Right ventricle myocardium superior (tissue), 1 donor: ENCODE measurements at regions not wholly inside any gene's neighbourhood (a gene's known extent, or its start where the extent isn't known, plus 50 kb on each side); places are given as distances from the start of the nearest gene placed in this dataset.
"Not testable (repeated sequence)": the region's sequence is repeated elsewhere in the genome, so short reads cannot be mapped to it uniquely, and the experiment has no call there.

ENCODE experiments used
- ATAC-seq: fragments of 200-7000 bp; cut with Tn5 transposase; one replicate; pipeline ENCODE4 v1.9.1; 2020; ENCODE audit warnings: mild to moderate bottlenecking; ENCODE audit not compliant: poor library complexity
- DNase-seq: peaks from one replicate; pipeline ENCODE4 v3.0.0-alpha.2; 2020
- intact Hi-C: fragments of 100-400 bp; cut with DNase I; formaldehyde crosslinking; loops from one replicate; pipeline ENCODE4 v1.11.2; 2022
- donor health status: DM: no; HTN: yes; CAD: no; lungs with severe emphysema.

DNA sequence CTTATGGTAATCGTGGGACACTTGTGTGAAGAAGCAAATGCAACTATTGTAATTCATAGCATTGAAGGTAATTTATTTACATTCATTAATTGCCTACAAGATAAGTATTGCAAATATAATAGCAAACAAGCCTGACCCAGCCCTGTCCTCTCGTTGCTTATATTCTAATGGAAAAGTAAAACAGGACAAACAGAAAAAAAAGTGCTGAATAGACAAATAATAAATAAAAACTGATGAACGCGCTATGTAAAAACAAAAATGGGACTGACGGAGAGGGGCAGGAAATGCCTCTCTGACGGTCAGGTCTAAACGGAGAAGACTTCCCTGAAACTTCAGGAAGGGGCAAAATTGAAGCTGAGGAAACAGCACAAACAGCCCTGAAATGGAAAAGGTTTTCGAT is 284.9 kb upstream of the FRG1 start:
- intact Hi-C loops, DNase-seq, ATAC-seq: not testable (repeated sequence)

DNA sequence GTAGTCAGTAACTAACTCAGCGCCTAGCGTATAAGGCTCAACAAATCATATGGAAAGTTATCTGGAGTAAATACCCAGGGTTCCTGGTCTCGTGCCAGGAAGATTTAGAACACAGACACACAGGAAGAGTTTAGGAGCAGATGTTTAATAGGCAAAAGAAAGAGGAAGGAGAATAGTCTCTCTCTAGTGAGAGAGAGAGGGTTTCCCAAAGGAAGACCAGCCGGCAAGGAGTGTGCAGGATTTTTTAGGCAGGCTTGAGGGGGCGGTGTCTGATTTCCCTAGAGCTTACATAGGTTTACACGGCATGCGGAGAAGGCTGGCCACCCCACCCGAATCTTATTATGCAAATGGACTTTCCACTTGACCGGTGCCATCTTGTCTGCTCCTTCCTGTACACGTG is 284.0 kb upstream of the FRG1 start:
- DNase-seq (no peak), ATAC-seq (no peak)
- intact Hi-C loops, result no loop called here

DNA sequence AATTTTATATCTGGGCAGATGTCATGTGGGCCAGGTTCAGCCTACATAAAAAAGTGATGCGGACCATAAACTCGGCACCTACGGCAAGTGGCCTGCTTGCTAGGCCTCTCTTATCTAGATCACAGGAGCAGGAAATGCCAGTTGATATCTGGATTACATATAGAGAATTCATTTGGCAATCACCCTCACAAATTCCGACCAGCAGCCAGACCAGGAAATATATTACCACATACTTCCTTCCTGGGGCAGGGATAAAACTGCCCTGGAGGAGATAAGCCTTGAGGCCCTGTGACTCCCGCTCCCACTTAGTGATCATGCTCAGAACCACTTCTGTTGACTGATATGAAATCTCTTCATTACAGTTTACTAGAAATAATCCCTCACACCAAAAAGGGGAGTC is 282.4 kb upstream of the FRG1 start:
- DNase-seq, intact Hi-C loops, ATAC-seq: not testable (repeated sequence)

DNA sequence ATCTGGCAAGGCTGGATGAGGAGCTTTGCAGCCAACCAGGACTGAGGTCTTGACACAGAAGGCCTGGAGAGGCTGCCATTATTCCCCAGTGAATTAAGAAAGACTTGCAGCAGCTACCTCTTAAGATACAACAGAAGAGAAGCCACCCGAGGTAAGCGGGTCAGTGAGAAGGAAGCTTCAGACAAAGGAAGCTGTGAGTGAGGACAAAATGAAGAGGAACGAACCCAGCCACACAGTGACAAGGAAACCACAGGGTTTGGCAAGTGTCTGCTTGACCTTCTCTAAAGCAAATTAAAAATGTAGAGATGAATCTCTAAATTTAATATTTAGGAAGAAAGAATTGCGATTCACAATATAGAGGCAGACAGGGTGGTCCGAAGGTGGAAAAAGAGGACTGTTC is 281.8 kb upstream of the FRG1 start:
- intact Hi-C loops, ATAC-seq, DNase-seq: not testable (repeated sequence)

DNA sequence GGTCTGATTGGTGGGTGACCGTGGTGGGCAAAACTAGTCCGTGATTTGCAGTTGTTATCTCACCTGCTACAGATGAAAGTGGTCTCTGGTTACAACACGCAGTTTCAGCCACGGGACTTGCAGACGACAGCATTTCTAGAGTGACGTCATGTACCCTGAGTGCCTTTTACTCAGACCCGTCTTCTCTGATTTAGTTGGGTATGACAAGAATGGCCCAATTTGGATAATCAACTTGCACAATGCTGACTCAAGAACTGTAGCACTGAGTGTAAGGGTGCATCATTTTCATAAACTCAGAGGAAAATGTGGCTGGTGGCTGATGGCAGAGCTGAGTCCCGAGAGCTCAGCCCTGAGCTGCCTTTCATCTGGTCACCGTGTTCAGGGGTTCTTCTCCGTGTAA is 281.4 kb upstream of the FRG1 start:
- intact Hi-C loops, result no loop called here
- DNase-seq (no peak), ATAC-seq (no peak)

DNA sequence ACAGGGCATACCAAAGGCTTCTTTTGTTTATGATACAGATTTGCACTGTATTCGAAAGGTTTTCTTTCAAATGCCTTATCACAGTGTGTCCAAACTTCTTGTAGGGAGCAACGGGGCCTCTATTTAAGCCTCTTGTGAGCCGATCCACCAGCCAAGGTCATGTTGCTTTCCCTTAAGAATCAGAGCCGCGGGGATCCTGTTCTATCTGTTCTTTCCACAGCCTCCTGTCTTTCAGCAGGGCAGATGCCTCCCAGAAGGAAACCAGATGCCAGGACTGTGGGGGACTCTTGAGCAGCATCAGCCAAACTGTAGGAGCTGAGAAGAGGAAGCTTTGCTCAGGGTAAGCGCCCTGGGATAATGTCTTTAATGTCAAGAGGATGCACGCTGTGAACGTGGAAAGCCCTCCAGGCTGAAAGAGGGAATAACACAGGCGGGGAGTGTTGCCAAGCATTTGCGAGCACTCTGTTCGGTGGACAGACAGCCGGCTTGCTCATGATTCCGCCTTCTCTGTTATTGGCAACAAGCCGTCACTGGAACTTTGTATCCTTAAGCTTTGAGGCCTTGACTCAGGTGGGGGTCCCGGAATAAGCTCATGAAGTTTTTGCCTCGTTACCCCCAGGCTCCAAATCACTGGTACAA is 279.8 kb upstream of the FRG1 start:
- DNase-seq (no peak), ATAC-seq (no peak)
- intact Hi-C loops, result no loop called here

DNA sequence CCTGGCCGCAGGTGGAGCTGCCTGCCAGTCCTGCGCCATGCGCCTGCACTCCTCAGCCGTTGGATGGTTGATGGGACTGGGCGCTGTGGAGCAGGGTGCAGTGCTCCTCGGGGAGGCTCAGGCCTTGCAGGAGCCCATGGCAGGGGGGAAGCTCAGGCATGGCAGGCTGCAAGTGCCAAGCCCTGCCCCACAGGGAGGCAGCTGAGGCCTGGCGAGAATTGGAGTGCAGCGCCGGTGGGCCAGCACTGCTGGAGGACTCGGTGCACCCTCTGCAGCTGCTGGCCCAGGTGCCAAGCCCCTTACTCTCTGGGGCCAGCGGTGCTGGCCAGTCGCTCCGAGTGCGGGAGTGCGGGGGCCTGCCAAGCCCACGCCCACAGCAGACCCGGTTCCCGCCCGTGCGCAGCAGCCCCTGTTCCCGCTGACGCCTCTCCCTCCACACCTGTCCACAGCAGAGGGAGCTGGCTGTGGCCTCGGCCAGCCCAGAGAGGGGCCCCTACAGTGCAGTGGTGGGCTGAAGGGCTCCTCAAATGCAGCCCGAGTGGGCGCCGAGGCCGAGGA is 275.9 kb upstream of the FRG1 start:
- intact Hi-C loops, result no loop called here
- DNase-seq, result no peak
- ATAC-seq, result no peak

DNA sequence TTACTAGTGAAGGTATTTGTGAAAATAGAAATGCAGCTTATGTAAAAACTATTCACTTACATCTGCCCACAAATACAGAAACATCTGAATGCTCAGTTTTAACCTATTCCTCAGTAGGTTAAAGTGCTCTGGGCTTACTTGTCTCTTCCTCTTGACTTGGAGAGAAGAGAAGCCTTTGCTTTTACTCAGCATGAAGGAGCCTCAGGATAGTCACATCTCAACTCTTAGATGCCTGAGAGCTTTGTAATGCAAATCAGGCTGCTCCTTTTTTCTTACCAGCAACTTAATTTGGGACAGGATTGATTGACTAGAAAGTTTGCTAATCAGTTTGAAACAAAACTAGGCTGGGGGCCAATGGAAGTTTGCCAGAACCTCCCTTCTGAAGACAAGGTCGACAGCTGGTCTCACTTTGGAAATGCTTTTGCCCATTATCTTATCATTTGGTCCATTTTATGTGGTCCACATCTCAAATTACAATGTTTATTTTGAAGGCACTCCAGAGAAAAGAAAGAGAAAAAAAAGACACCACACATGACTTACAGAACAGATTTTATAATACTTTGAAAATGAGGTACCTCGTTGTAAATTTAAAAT is 274.9 kb upstream of the FRG1 start:
- intact Hi-C loops, ATAC-seq, DNase-seq: not testable (repeated sequence)

DNA sequence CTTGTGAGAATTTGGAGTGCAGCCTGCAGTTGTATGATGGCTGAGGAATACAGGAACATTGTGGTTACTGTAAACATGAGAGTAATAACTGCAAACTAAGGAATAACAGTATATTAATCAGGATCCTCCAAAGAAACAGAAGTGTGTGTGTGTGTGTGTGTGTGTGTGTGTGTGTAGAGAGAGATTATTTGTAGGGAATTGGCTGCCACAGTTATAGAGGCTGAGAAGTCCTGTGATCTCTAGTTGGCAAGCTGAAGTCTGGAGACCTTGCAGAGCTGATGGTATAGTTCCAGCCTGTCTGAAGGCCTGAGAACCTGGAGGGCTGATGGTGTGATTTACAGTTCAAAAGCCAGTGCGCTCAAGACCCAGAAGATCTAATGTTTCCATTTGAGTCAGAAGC is 273.3 kb upstream of the FRG1 start:
- intact Hi-C loops, ATAC-seq, DNase-seq: not testable (repeated sequence)

DNA sequence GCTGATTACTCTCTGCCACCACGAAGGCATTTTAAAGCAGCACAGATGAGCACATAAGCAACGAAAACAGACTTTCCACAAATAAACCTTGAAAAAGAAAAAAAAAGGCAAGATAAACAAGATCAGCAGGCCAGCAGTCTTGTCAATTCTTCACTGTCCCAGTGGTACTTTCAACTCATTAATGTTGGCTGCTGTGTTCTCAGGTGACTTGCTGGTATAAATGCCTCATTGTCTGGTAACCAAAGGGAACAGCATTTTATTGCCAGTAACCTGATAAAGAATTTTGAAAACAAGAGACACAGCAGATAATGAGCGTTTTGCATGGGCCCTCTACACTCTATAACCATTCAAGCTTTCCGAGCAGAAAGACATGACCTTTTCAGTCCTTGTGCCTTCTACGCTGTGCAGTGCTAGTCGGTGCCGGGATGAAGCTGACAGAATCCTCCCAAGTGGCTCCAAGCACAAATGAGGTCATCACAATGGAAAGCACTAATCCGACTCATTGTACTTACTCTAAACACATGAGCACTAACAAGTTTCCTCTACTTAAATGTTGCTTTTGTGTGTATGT is 242.9 kb upstream of the FRG1 start:
- intact Hi-C loops, ATAC-seq, DNase-seq: not testable (repeated sequence)

DNA sequence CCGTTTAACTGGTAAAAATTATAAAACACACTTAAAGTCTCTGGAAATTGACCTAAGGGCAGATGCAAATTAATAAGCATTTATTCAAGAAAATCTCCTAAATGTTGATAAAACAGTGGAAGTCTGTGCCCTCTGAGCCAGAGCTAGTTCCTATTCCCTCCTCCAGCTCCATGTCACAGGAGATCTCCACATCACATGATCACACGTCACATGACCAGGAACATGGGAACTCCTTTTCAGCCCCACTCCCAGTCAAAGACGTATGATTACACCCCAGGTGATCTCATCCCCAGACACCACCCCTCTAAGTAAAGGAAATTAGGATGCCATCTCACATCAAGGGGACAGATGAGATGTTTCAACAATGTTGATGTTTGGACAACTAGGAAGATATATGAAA is 237.7 kb upstream of the FRG1 start:
- ATAC-seq, intact Hi-C loops, DNase-seq: not testable (repeated sequence)

DNA sequence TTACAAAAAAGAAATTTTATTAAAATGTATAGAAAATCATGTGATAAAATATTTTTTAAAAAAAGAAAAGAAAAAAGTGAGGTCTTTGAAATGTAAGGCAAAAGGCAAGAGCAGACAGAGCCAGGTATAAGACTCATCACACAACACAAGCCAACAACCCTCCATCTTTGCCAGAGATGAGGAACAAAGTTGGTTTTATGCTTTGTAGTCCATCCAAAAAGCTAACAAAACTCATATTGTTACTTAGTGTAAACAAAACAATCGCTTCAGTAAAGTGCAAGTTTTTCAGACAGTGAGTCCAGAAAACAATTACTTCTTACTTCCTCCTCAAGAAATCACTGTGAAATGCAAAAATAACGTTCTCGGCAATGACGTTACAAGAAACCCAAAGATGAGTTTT is 233.9 kb upstream of the FRG1 start:
- intact Hi-C loops, ATAC-seq, DNase-seq: not testable (repeated sequence)

DNA sequence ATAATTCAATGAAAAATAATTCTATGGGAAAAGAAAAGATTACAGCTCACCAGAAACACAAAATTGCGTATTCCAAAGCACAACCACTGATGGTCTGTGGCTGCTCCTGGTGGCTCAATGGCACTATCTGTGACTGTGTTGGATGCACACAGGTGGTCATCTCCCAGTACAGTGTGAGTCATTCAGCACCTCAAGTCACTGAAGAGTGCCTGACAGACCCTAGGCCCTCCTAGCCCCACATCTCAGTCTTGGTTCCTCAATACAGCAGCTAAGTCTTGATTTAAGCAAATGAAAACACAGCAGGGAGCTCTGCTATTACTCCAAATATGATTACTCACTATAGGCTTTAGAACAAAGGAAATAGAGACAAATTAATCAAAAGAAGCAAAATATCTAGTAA is 233.4 kb upstream of the FRG1 start:
- DNase-seq, ATAC-seq, intact Hi-C loops: not testable (repeated sequence)

DNA sequence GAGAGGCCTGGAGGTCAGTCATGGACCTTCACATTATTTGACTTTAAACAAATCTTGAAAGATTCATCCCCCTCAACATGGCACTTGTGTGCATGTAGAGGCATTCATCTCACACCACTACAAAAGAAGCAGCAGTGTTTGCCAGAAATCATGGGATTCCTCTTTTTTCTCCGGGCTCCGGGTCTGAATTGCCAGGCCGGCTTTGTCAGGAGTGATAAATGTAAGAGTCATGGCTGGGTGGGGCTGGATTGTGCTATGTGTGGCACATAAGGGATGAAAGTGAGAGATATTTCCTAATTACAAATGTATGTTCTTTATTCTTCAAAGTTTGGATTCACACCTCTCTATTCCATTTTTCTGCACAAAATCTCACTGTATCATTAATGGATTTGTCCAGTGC is 228.7 kb upstream of the FRG1 start:
- ATAC-seq, DNase-seq, intact Hi-C loops: not testable (repeated sequence)

DNA sequence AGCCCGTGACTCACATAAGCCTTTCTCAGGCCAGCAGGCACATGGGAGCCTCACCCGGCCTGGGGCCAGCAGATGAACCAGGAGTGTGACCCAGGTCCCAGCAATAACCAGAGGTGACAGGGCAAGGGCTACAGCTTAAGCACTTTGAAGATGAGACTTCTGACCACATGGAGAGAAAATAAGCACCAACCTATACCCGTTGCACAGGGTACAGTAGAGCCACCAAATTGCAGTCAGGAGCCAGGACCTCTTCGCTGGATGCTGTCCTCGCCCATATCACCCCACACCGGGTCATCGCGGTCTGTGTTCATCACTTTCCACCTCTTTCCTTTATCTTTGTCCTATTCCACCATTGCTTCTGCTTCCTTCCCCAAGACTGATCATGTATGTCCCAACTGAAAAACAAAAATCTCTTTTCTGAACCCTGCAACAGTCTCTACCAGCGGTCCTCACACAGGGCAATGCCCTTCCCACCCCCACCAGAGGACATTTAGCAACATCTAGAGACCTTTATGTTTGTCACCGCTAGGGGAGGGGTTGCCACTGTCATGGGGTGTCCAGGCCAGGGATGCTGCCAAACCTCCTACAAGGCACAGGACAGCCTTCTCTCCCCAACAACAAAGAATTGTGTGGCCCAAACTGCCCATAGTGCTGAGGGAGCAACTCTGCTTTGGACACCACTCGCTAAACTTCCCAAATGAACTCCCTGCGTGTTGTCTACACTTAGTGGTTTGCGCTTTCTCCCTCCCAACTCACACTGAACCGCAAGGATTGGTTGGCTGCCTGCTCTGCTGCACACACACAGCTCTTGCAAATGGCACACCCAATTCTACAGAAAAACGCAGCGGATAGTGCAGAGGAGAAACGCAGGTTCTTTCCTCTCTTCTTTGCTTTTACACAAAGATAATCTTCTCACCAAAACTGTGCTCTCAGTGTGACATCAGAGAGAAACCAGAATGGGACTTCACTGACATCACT is 219.4 kb upstream of the FRG1 start:
- intact Hi-C loops, DNase-seq: not testable (repeated sequence)
- ATAC-seq, result peak; percentile 72

DNA sequence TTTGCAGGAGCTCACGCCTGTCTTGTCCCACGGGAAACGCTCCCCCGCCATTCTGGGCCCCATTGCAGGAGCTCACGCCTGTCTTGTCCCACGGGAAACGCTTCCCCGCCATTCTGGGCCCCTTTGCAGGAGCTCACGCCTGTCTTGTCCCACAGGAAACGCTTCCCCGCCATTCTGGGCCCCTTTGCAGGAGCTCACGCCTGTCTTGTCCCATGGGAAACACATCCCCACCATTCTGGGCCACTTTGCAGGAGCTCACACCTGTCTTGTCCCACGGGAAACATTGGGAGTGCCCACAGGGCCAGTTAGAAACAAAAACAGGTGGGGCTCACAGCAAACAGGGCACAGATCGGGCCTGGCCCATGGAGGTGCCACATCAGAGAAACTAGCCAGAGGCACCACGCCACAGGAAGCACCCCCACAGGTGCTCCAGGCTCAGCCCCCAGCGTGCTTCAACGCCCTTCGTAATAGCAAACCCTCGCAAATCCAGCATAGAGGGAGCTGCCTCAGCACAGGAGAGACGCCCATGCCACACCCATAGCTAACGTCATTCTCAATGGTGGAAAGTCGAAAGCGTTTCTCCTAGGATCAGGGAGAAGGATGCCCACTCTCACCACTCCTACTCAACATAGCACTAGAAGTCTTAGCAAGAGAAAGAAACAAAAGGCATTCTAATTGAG is 218.2 kb upstream of the FRG1 start:
- intact Hi-C loops, DNase-seq: not testable (repeated sequence)
- peak; percentile 33 for ATAC-seq

DNA sequence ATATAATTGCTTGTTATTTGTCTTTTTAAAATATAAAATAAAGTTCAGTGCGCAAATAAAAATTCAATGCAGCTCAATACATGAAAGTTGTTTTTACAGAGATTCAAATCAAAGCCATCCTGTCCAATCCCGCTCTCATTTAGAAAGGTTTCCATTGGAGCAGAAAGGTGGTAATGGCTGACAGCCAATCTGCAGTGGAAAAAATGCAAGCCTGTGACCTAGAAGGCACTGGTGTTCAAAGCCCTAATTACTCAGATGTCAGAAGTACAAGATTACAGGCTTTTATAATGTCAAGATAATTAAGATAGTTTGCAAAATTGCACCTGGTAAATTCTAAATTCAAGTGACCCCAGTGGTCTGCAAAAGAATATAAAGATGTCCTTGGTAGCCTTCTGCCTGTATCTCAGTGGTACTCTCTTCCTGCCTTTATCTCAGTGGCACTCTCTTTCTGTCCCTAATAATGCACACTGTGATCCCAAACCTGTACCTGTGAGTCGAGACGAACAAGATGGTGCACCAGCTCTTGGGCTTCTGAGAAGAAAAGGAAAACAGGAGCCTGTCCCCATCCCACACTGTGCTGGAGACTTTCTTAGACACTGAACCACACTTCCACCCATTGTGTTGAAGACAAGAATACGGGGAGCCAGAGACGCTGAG is 212.6 kb upstream of the FRG1 start:
- ATAC-seq, result peak; percentile 81
- intact Hi-C loops, DNase-seq: not testable (repeated sequence)

DNA sequence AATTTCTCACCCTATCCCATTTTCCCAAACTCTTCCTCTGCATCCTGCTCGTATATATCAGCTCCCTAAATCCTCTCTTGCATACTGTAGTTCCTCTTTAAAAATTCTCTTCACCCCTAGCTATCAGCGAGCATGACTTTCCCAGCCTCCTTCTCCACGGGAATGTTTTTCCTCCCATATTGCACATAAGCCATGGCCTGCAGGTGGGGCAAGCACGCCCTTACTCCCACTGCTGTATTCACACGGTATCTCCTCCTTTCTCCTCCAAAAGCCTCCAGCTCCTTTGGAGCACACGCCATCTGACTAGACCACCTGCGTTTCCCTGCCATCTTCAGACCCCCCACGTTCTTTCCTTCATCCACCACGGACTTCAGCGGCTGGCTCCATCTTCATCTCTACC is 208.7 kb upstream of the FRG1 start:
- DNase-seq, intact Hi-C loops, ATAC-seq: not testable (repeated sequence)
